Large intestine (tissue), 3 donors: ENCODE measurements at regions not wholly inside any gene's neighbourhood (a gene's known extent, or its start where the extent isn't known, plus 50 kb on each side); places are given as distances from the start of the nearest gene placed in this dataset.
"Not testable (repeated sequence)": the region's sequence is repeated elsewhere in the genome, so short reads cannot be mapped to it uniquely, and the experiment has no call there.

Source experiments
- DNase-seq, 2 donors: peaks; one replicate each; pipeline versions ENCODE4 v3.0.0 to v3.0.0-alpha.2; 2013
- H3K27ac ChIP-seq: one replicate; pipeline ENCODE4 v1.5.1; 2013; ENCODE audit warnings: low read length
- H3K27me3 ChIP-seq: 2 replicates; pipeline ENCODE4 v1.6.1; 2013; ENCODE audit warnings: low read length; ENCODE audit not compliant: control insufficient read depth, insufficient read depth
- H3K36me3 ChIP-seq: 2 replicates; pipeline ENCODE4 v1.6.1; 2013; ENCODE audit warnings: low read length; ENCODE audit not compliant: control insufficient read depth, insufficient read depth
- H3K4me1 ChIP-seq: one replicate; pipeline ENCODE4 v1.6.1; 2013; ENCODE audit warnings: low read length; ENCODE audit not compliant: control insufficient read depth, insufficient read depth
- H3K4me3 ChIP-seq: one replicate; pipeline ENCODE4 v1.5.1; 2013; ENCODE audit warnings: low read length
- H3K9me3 ChIP-seq: one replicate; pipeline ENCODE4 v1.6.1; 2013; ENCODE audit warnings: mild to moderate bottlenecking, low read depth, low read length, moderate library complexity; ENCODE audit not compliant: control insufficient read depth
- WGBS: methylation state at CpG from one replicate; pipeline ENCODE4 v1.1.5; 2013; ENCODE audit warnings: low lambda C conversion rate; ENCODE audit not compliant: insufficient coverage; 5-methylcytosine and 5-hydroxymethylcytosine counted together

GRCh38 chr14:30193101-30193500, 265.5 kb upstream of the PRKD1 start:
- Histone ChIP-seq H3K36me3 (no peaks in the 10 kb centered on the region), H3K27ac (no peak overlapping the region), H3K4me1 (no peaks in the 10 kb centered on the region), H3K9me3 (no peaks in the 10 kb centered on the region), H3K4me3 (no peak overlapping the region), H3K27me3 (no peaks in the 10 kb centered on the region)
- DNase-seq: no peak
- WGBS: 92% methylated on average over 2 of the region's 4 CpGs

- no peaks in the 10 kb centered on the region for H3K27me3 ChIP-seq
- H3K9me3 ChIP-seq: no peaks in the 10 kb centered on the region
- DNase-seq: no peak
- no CpG with 5 or more reads among the region's 4 CpGs for WGBS
- H3K4me1 ChIP-seq: no peaks in the 10 kb centered on the region
- no peak overlapping the region for H3K27ac ChIP-seq
- no peaks in the 10 kb centered on the region for H3K36me3 ChIP-seq
- no peak overlapping the region for H3K4me3 ChIP-seq
Measured at GRCh38 chr14:30193845-30194501, 266.3 kb upstream of the PRKD1 start.

- Histone ChIP-seq H3K4me3 (no peak overlapping the region), H3K4me1 (no peaks in the 10 kb centered on the region), H3K36me3 (no peaks in the 10 kb centered on the region), H3K27ac (no peak overlapping the region), H3K27me3 (no peaks in the 10 kb centered on the region), H3K9me3 (no peaks in the 10 kb centered on the region)
- no peak for DNase-seq
- no CpG with 5 or more reads among the region's 2 CpGs for WGBS
Measured at GRCh38 chr14:30194741-30195148, 267.1 kb upstream of the PRKD1 start.

- Histone ChIP-seq H3K36me3 (no peaks in the 10 kb centered on the region), H3K4me3 (no peak overlapping the region), H3K4me1 (no peaks in the 10 kb centered on the region), H3K9me3 (no peaks in the 10 kb centered on the region), H3K27ac (no peak overlapping the region), H3K27me3 (no peaks in the 10 kb centered on the region)
- no CpG with 5 or more reads among the region's 3 CpGs for WGBS
- DNase-seq: no peak
Measured at GRCh38 chr14:30195941-30196340, 268.3 kb upstream of the PRKD1 start.

GRCh38 chr14:30196861-30197260, 269.2 kb upstream of the PRKD1 start:
- Histone ChIP-seq H3K36me3 (no peaks in the 10 kb centered on the region), H3K27ac (no peak overlapping the region), H3K4me1 (no peaks in the 10 kb centered on the region), H3K4me3 (no peak overlapping the region), H3K27me3 (no peaks in the 10 kb centered on the region), H3K9me3 (no peaks in the 10 kb centered on the region)
- DNase-seq: no peak
- WGBS: 100% methylated on average over 1 of the region's 2 CpGs

- not testable (repeated sequence) for H3K36me3 ChIP-seq, H3K4me3 ChIP-seq, H3K9me3 ChIP-seq, H3K4me1 ChIP-seq, H3K27me3 ChIP-seq, H3K27ac ChIP-seq, DNase-seq
- WGBS: no CpG with 5 or more reads among the region's 3 CpGs
Measured at GRCh38 chr14:30198720-30199119, 271.1 kb upstream of the PRKD1 start.

GRCh38 chr14:30204431-30204980, 276.9 kb upstream of the PRKD1 start:
- Histone ChIP-seq H3K27me3 (peaks cover 2% of the 10 kb centered on the region), H3K4me3 (no peak overlapping the region), H3K9me3 (no peaks in the 10 kb centered on the region), H3K36me3 (no peaks in the 10 kb centered on the region), H3K4me1 (no peaks in the 10 kb centered on the region), H3K27ac (no peak overlapping the region)
- DNase-seq: no peak
- WGBS: no CpG with 5 or more reads among the region's 2 CpGs

GRCh38 chr14:30209136-30209535, 281.5 kb upstream of the PRKD1 start:
- Histone ChIP-seq H3K9me3 (no peaks in the 10 kb centered on the region), H3K27ac (no peak overlapping the region), H3K4me1 (no peaks in the 10 kb centered on the region), H3K36me3 (no peaks in the 10 kb centered on the region), H3K27me3 (peaks cover 2% of the 10 kb centered on the region), H3K4me3 (no peak overlapping the region)
- WGBS: no CpG with 5 or more reads among the region's 1 CpG
- no peak for DNase-seq

GRCh38 chr14:30210630-30211029, 283.0 kb upstream of the PRKD1 start:
- no CpG with 5 or more reads among the region's 4 CpGs for WGBS
- peaks cover 2% of the 10 kb centered on the region for H3K27me3 ChIP-seq
- no peaks in the 10 kb centered on the region for H3K36me3 ChIP-seq
- DNase-seq: no peak
- H3K4me3 ChIP-seq: no peak overlapping the region
- no peak overlapping the region for H3K27ac ChIP-seq
- no peaks in the 10 kb centered on the region for H3K4me1 ChIP-seq
- no peaks in the 10 kb centered on the region for H3K9me3 ChIP-seq

GRCh38 chr14:30211326-30211725, 283.7 kb upstream of the PRKD1 start:
- no peaks in the 10 kb centered on the region for H3K4me1 ChIP-seq
- H3K9me3 ChIP-seq: no peaks in the 10 kb centered on the region
- H3K27ac ChIP-seq: no peak overlapping the region
- DNase-seq: peak in 1 of 2 donors; percentile 8
- peaks cover 2% of the 10 kb centered on the region for H3K27me3 ChIP-seq
- H3K4me3 ChIP-seq: no peak overlapping the region
- no peaks in the 10 kb centered on the region for H3K36me3 ChIP-seq

GRCh38 chr14:30214014-30214413, 286.4 kb upstream of the PRKD1 start:
- H3K36me3 ChIP-seq: no peaks in the 10 kb centered on the region
- H3K9me3 ChIP-seq: no peaks in the 10 kb centered on the region
- no peak overlapping the region for H3K4me3 ChIP-seq
- 90% methylated on average over 1 of the region's 3 CpGs for WGBS
- no peak overlapping the region for H3K27ac ChIP-seq
- no peaks in the 10 kb centered on the region for H3K4me1 ChIP-seq
- no peak for DNase-seq
- H3K27me3 ChIP-seq: no peaks in the 10 kb centered on the region
